ENCODE measurements at regions not wholly inside any gene's neighbourhood (a gene's known extent, or its start where the extent isn't known, plus 50 kb on each side); places are given as distances from the start of the nearest gene placed in this dataset.

GRCh38 chr2:15745907-15746702 is 154.4 kb downstream of the DDX1 start:
- no peak for TF ChIP-seq CTCF (conservative IDR thresholded peaks at IDR 0.05; ENCODE audit: low read length)

GRCh38 chr2:15746703-15747550 is 155.3 kb downstream of the DDX1 start:
- no peak for TF ChIP-seq CTCF (conservative IDR thresholded peaks at IDR 0.05; ENCODE audit: low read length)
- DNase-seq (ENCODE audit: low read depth) = no peak
- no peak overlapping the region for H3K4me3 ChIP-seq (ENCODE audit: low read length)

More at GRCh38 chr2:15745907-15746702, 154.4 kb downstream of the DDX1 start:
- H3K4me3 ChIP-seq (ENCODE audit: low read length) = no peak overlapping the region
- no peak for DNase-seq (ENCODE audit: low read depth)

GRCh38 chr2:15747603-15748471 is 156.2 kb downstream of the DDX1 start:
- H3K4me3 ChIP-seq (ENCODE audit: low read length) = no peak overlapping the region
- DNase-seq (ENCODE audit: low read depth) = no peak
- TF ChIP-seq CTCF (conservative IDR thresholded peaks at IDR 0.05; ENCODE audit: low read length) = no peak

GRCh38 chr2:15748736-15749323 is 157.2 kb downstream of the DDX1 start:
- no peak for DNase-seq (ENCODE audit: low read depth)
- H3K4me3 ChIP-seq (ENCODE audit: low read length) = no peak overlapping the region
- peak; percentile 20 for TF ChIP-seq CTCF (conservative IDR thresholded peaks at IDR 0.05; ENCODE audit: low read length)

- DNase-seq (ENCODE audit: low read depth) = peak; percentile 4
- no peak overlapping the region for H3K4me3 ChIP-seq (ENCODE audit: low read length)
- no peak for TF ChIP-seq CTCF (conservative IDR thresholded peaks at IDR 0.05; ENCODE audit: low read length)
These were observed 158.1 kb downstream of the DDX1 start for GRCh38 chr2:15749460-15750432.

GRCh38 chr2:15750433-15750814 is 158.8 kb downstream of the DDX1 start:
- no peak for DNase-seq (ENCODE audit: low read depth)
- TF ChIP-seq CTCF (conservative IDR thresholded peaks at IDR 0.05; ENCODE audit: low read length) = no peak
- H3K4me3 ChIP-seq (ENCODE audit: low read length) = no peak overlapping the region

Data from AG10803 (cell line).